NT2/D1 (cell line): ENCODE measurements at regions not wholly inside any gene's neighbourhood (a gene's known extent, or its start where the extent isn't known, plus 50 kb on each side); places are given as distances from the start of the nearest gene placed in this dataset.

Experiments used
- DNase-seq: peaks from one replicate; pipeline ENCODE4 v3.0.0-alpha.2; 2011; ENCODE audit warnings: low read depth, low spot score
- H3K27me3 ChIP-seq: 2 replicates; pipeline ENCODE4 v1.6.0; 2011; ENCODE audit warnings: mild to moderate bottlenecking; ENCODE audit not compliant: insufficient read length, insufficient read depth
- H3K36me3 ChIP-seq: 2 replicates; pipeline ENCODE4 v1.6.1; 2011; ENCODE audit warnings: mild to moderate bottlenecking, low read length, mixed read lengths; ENCODE audit not compliant: insufficient read depth, insufficient read length
- H3K4me1 ChIP-seq: 2 replicates; pipeline ENCODE4 v1.5.1; 2011; ENCODE audit not compliant: insufficient read depth, insufficient read length
- H3K4me3 ChIP-seq: 2 replicates; pipeline ENCODE4 v1.5.1; 2011; ENCODE audit warnings: low read depth; ENCODE audit not compliant: insufficient read length
- H3K9ac ChIP-seq: 2 replicates; pipeline ENCODE4 v1.6.0; 2011; ENCODE audit warnings: low read depth; ENCODE audit not compliant: insufficient read length
- H3K9me3 ChIP-seq: 2 replicates; pipeline ENCODE4 v1.5.1; 2011; ENCODE audit warnings: mild to moderate bottlenecking, low read length; ENCODE audit not compliant: insufficient read depth
- SUZ12 ChIP-seq: IDR thresholded peaks from 2 replicates; pipeline ENCODE4 v1.6.1; 2011; ENCODE audit not compliant: insufficient read length, insufficient read depth; ENCODE audit errors: extremely low read depth
- YY1 ChIP-seq: IDR thresholded peaks from 2 replicates; pipeline ENCODE4 v1.6.1; 2011; ENCODE audit not compliant: insufficient read length, insufficient read depth
- ZNF274 ChIP-seq: IDR thresholded peaks from 2 replicates; pipeline ENCODE4 v1.6.1; 2011; ENCODE audit warnings: mild to moderate bottlenecking, low read depth, low read length

DNA sequence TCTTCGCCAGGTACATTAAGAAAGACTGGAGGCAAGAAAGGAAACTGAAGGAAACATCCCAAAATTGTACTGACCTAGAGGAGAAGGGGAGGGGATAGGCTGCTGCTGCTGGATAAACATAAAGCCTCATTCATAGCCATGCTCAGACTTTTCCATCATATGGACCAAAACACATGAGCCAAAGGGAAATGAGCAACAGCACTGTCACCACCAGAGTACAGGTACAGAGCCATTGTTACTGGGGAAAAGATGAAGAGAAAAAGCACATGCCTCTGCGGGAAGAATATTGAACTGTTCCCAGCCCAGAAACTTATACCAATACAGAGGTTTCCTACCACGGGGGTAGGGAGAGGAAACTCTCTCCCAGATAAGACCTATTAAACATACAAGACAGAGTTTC lies 861.9 kb downstream of the NTRK3 start:
- Histone ChIP-seq H3K27me3 (no peaks in the 10 kb centered on the region), H3K4me1 (no peaks in the 10 kb centered on the region), H3K36me3 (no peaks in the 10 kb centered on the region), H3K4me3 (no peak overlapping the region), H3K9ac (no peak overlapping the region), H3K9me3 (peaks cover 12% of the 10 kb centered on the region)
- no peak for TF ChIP-seq SUZ12
- no peak for TF ChIP-seq YY1
- TF ChIP-seq ZNF274, result no peak
- no peak for DNase-seq

GRCh38 chr15:87387766-87388165 lies 868.8 kb downstream of the NTRK3 start:
- Histone ChIP-seq H3K9me3 (peaks cover 6% of the 10 kb centered on the region; the same call in 1 of the 2 replicates), H3K27me3 (no peaks in the 10 kb centered on the region), H3K36me3 (no peaks in the 10 kb centered on the region), H3K9ac (no peak overlapping the region), H3K4me1 (no peaks in the 10 kb centered on the region), H3K4me3 (no peak overlapping the region)
- TF ChIP-seq SUZ12 (no peak), ZNF274 (no peak), YY1 (no peak)
- no peak for DNase-seq

GRCh38 chr15:87374339-87374738 lies 882.2 kb downstream of the NTRK3 start:
- Histone ChIP-seq H3K4me1 (no peaks in the 10 kb centered on the region), H3K27me3 (no peaks in the 10 kb centered on the region), H3K9ac (no peak overlapping the region), H3K36me3 (no peaks in the 10 kb centered on the region), H3K4me3 (no peak overlapping the region), H3K9me3 (peaks cover 30% of the 10 kb centered on the region)
- no peak for DNase-seq
- TF ChIP-seq SUZ12 (no peak), ZNF274 (no peak), YY1 (no peak)

GRCh38 chr15:87369269-87369668 lies 887.3 kb downstream of the NTRK3 start:
- peak; percentile 54 for DNase-seq
- Histone ChIP-seq H3K9me3 (peaks cover 28% of the 10 kb centered on the region), H3K4me3 (no peak overlapping the region), H3K27me3 (no peaks in the 10 kb centered on the region), H3K9ac (no peak overlapping the region), H3K4me1 (peaks cover 2% of the 10 kb centered on the region), H3K36me3 (no peaks in the 10 kb centered on the region)
- TF ChIP-seq YY1 (no peak), ZNF274 (no peak), SUZ12 (no peak)

- no peak for DNase-seq
- no peaks in the 10 kb centered on the region for H3K36me3 ChIP-seq
- H3K9ac ChIP-seq, result no peak overlapping the region
- H3K4me3 ChIP-seq, result no peak overlapping the region
- no peak for TF ChIP-seq SUZ12
- TF ChIP-seq YY1, result no peak
- TF ChIP-seq ZNF274, result no peak
- peaks cover 2% of the 10 kb centered on the region for H3K4me1 ChIP-seq
- H3K27me3 ChIP-seq, result no peaks in the 10 kb centered on the region
- peaks cover 27% of the 10 kb centered on the region for H3K9me3 ChIP-seq
Observed at GRCh38 chr15:87368511-87368910, 888.0 kb downstream of the NTRK3 start.

DNA sequence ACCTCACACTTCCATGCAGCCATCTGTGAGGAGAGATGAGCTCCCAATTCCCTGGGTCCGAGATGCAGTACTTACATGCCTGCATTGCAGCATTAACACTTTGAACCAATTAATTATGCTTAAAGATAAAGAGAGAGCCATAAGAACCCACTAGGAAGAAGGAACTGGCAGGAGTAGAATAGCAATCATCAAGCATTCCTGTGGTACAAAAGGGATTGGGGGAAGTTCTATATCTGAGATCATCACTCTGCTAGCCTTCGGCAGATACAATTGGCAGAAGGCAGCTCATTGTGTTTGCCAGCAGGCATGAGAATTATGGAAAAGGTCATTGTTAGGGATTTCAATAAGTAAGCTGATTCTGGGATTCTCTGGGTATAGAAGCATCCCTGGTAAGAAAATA lies 891.4 kb downstream of the NTRK3 start:
- Histone ChIP-seq H3K4me3 (no peak overlapping the region), H3K9me3 (peaks cover 20% of the 10 kb centered on the region), H3K36me3 (no peaks in the 10 kb centered on the region), H3K9ac (no peak overlapping the region), H3K4me1 (peaks cover 2% of the 10 kb centered on the region), H3K27me3 (no peaks in the 10 kb centered on the region)
- DNase-seq, result no peak
- TF ChIP-seq YY1, result no peak
- TF ChIP-seq ZNF274, result no peak

DNA sequence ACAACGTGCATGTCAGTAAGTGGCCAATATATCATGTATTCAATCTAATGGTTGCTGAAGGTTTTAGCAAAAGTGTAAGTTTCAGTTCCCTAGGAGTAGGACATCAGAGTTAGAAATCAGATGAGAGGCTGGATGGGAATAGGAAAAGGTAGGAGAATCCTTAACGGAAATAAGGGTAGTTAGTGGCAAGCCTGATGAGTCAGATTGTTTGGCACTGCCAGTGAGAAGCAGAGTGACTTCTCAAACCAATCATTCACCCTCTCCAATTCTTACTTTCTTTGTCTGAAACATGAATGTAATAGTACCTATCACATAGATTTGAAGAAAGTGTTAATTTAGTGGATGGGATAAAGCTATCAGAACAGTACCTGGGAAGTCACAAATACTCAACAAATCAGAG lies 894.0 kb downstream of the NTRK3 start:
- no peaks in the 10 kb centered on the region for H3K36me3 ChIP-seq
- H3K27me3 ChIP-seq, result no peaks in the 10 kb centered on the region
- DNase-seq, result no peak

More for the DNA sequence above, 894.0 kb downstream of the NTRK3 start:
- no peak for TF ChIP-seq YY1
- TF ChIP-seq SUZ12, result no peak
- TF ChIP-seq ZNF274, result no peak
- Histone ChIP-seq H3K9ac (no peak overlapping the region), H3K4me3 (no peak overlapping the region), H3K9me3 (peaks cover 2% of the 10 kb centered on the region), H3K4me1 (no peaks in the 10 kb centered on the region)
